ENCODE measurements at regions not wholly inside any gene's neighbourhood (a gene's known extent, or its start where the extent isn't known, plus 50 kb on each side); places are given as distances from the start of the nearest gene placed in this dataset.

DNA sequence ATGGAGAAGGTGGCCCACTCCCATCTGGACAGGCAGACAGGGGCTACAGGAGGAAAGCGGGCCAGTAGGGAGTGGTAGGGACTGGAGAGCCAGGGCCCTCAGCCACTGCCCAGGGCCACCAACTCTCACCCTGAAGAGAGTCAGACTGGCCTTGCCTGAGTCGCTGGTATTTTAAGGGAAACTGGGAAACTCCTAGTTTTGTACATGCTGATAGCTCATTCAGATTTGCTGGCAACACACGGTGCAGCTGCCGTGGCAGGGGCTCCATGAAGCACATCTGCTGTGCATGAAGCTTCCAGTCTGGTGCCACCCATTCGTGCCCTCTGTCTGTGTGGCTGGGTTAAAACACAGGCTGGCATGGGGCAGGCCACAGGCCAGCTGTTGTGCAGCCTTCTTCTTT lies 137.3 kb upstream of the GLI2 start:
- H3K4me1 ChIP-seq, result peaks cover 0 to 35% (median 21%) of the 10 kb centered on the region in 12 donors
- ATAC-seq, result no peak
- TF ChIP-seq, protein P1, sequence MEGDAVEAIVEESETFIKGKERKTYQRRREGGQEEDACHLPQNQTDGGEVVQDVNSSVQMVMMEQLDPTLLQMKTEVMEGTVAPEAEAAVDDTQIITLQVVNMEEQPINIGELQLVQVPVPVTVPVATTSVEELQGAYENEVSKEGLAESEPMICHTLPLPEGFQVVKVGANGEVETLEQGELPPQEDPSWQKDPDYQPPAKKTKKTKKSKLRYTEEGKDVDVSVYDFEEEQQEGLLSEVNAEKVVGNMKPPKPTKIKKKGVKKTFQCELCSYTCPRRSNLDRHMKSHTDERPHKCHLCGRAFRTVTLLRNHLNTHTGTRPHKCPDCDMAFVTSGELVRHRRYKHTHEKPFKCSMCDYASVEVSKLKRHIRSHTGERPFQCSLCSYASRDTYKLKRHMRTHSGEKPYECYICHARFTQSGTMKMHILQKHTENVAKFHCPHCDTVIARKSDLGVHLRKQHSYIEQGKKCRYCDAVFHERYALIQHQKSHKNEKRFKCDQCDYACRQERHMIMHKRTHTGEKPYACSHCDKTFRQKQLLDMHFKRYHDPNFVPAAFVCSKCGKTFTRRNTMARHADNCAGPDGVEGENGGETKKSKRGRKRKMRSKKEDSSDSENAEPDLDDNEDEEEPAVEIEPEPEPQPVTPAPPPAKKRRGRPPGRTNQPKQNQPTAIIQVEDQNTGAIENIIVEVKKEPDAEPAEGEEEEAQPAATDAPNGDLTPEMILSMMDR (IDR thresholded peaks at IDR 0.05), result no peak
- TF ChIP-seq POLR2A (IDR thresholded peaks at IDR 0.05), result no peak
- WGBS, 4 donors, result 91 to 97% (median 96%) methylated on average over 5 of the region's 5 CpGs
- H3K27ac ChIP-seq, result peak overlapping the region in 1 of 12 donors; percentile 80
- intact Hi-C loops (cut with DNase I), result loop anchor here in 1 of 10 donors (10.0 kb wide), 1 partner anchor 76 kb away; no protein-coding TSS in a partner anchor
- peak in 1 of 5 donors; percentile 58 for DNase-seq
- H3K4me3 ChIP-seq, result no peak overlapping the region
- no peaks in the 10 kb centered on the region for H3K36me3 ChIP-seq
- H3K9me3 ChIP-seq, result no peaks in the 10 kb centered on the region
- peaks cover 0 to 6% (median 0%) of the 10 kb centered on the region in 9 donors for H3K27me3 ChIP-seq

- ATAC-seq (no peak), DNase-seq (peak in 1 of 5 donors; percentile 27)
- Histone ChIP-seq H3K4me1 (peaks cover 0 to 35% (median 21%) of the 10 kb centered on the region in 12 donors), H3K36me3 (no peaks in the 10 kb centered on the region), H3K9me3 (no peaks in the 10 kb centered on the region), H3K4me3 (no peak overlapping the region), H3K27me3 (peaks cover 0 to 6% (median 0%) of the 10 kb centered on the region in 9 donors), H3K27ac (no peak overlapping the region)
- intact Hi-C loops (cut with DNase I), result loop anchor here in 1 of 10 donors (10.0 kb wide), 1 partner anchor 76 kb away; no protein-coding TSS in a partner anchor
- no peak for TF ChIP-seq POLR2A (IDR thresholded peaks at IDR 0.05)
- TF ChIP-seq, protein P1 (IDR thresholded peaks at IDR 0.05), result no peak
- 83 to 93% (median 86%) methylated on average over 7 of the region's 7 CpGs for WGBS, 4 donors
These were observed 136.6 kb upstream of the GLI2 start for GRCh38 chr2:120599072-120599471.

- Histone ChIP-seq H3K4me1 (peaks cover 0 to 35% (median 21%) of the 10 kb centered on the region in 12 donors), H3K27ac (no peak overlapping the region), H3K9me3 (no peaks in the 10 kb centered on the region), H3K27me3 (peaks cover 0 to 6% (median 0%) of the 10 kb centered on the region in 9 donors), H3K36me3 (no peaks in the 10 kb centered on the region), H3K4me3 (no peak overlapping the region)
- DNase-seq, result no peak
- intact Hi-C loops (cut with DNase I), result loop anchor here in 1 of 10 donors (10.0 kb wide), 1 partner anchor 75 kb away; no protein-coding TSS in a partner anchor
- WGBS, 4 donors, result 90 to 94% (median 91%) methylated on average over 5 to 7 of the region's 7 CpGs
- no peak for TF ChIP-seq POLR2A (IDR thresholded peaks at IDR 0.05)
- TF ChIP-seq, protein P1 (IDR thresholded peaks at IDR 0.05), result no peak
- ATAC-seq, result no peak
These were observed 136.0 kb upstream of the GLI2 start for GRCh38 chr2:120599656-120600055.

- Histone ChIP-seq H3K4me1 (peaks cover 0 to 35% (median 21%) of the 10 kb centered on the region in 12 donors), H3K4me3 (no peak overlapping the region), H3K9me3 (no peaks in the 10 kb centered on the region), H3K36me3 (no peaks in the 10 kb centered on the region), H3K27me3 (peaks cover 0 to 6% (median 0%) of the 10 kb centered on the region in 9 donors), H3K27ac (no peak overlapping the region)
- no peak for TF ChIP-seq POLR2A (IDR thresholded peaks at IDR 0.05)
- TF ChIP-seq, protein P1 (IDR thresholded peaks at IDR 0.05), result no peak
- DNase-seq (peak in 1 of 5 donors; percentile 27), ATAC-seq (no peak)
- intact Hi-C loops (cut with DNase I), result no loop called here
- 96 to 99% (median 97%) methylated on average over 7 of the region's 7 CpGs for WGBS, 4 donors
These were observed 135.3 kb upstream of the GLI2 start for GRCh38 chr2:120600335-120600734.

Data from heart left ventricle (tissue), 16 donors.